NCI-H526 (cell line): ENCODE measurements at regions not wholly inside any gene's neighbourhood (a gene's known extent, or its start where the extent isn't known, plus 50 kb on each side); places are given as distances from the start of the nearest gene placed in this dataset.
"Not testable (repeated sequence)": the region's sequence is repeated elsewhere in the genome, so short reads cannot be mapped to it uniquely, and the experiment has no call there.

Experiments used
- DNase-seq, 2 experiments: peaks; one replicate each; lab custom pipeline; 2025; lab: John Stamatoyannopoulos, UW

GRCh38 chr9:81814401-81814793 lies 113.8 kb upstream of the SPATA31D4 start:
- DNase-seq, result no peak

GRCh38 chr9:81814794-81815464 lies 113.3 kb upstream of the SPATA31D4 start:
- peak; percentile 59 to 67 for DNase-seq

GRCh38 chr9:81815781-81816180 lies 112.4 kb upstream of the SPATA31D4 start:
- no peak for DNase-seq

- DNase-seq, result no peak
Observed at GRCh38 chr9:81819155-81819554, 109.1 kb upstream of the SPATA31D4 start.

- no peak for DNase-seq
Observed at GRCh38 chr9:81819859-81820546, 108.2 kb upstream of the SPATA31D4 start.

- no peak for DNase-seq
Observed at GRCh38 chr9:81822301-81822865, 105.8 kb upstream of the SPATA31D4 start.

GRCh38 chr9:81822967-81823366 lies 105.3 kb upstream of the SPATA31D4 start:
- no peak for DNase-seq

- no peak for DNase-seq
Observed at GRCh38 chr9:81823672-81824554, 104.3 kb upstream of the SPATA31D4 start.

GRCh38 chr9:81824802-81825730 lies 103.2 kb upstream of the SPATA31D4 start:
- DNase-seq, result no peak

GRCh38 chr9:81825846-81826516 lies 102.2 kb upstream of the SPATA31D4 start:
- no peak for DNase-seq

GRCh38 chr9:81826517-81826906 lies 101.7 kb upstream of the SPATA31D4 start:
- no peak for DNase-seq

GRCh38 chr9:81827616-81828296 lies 100.5 kb upstream of the SPATA31D4 start:
- DNase-seq, result no peak

GRCh38 chr9:81829195-81829882 lies 98.9 kb upstream of the SPATA31D4 start:
- peak; percentile 47 to 74 for DNase-seq

GRCh38 chr9:81830431-81830830 lies 97.8 kb upstream of the SPATA31D4 start:
- not testable (repeated sequence) for DNase-seq

GRCh38 chr9:81832571-81833285 lies 95.5 kb upstream of the SPATA31D4 start:
- no peak for DNase-seq

GRCh38 chr9:81833563-81834345 lies 94.5 kb upstream of the SPATA31D4 start:
- no peak for DNase-seq

- no peak for DNase-seq
Observed at GRCh38 chr9:81841333-81841732, 86.9 kb upstream of the SPATA31D4 start.

- no peak for DNase-seq
Observed at GRCh38 chr9:81844131-81844567, 84.1 kb upstream of the SPATA31D4 start.
